ENCODE measurements at regions not wholly inside any gene's neighbourhood (a gene's known extent, or its start where the extent isn't known, plus 50 kb on each side); places are given as distances from the start of the nearest gene placed in this dataset.

DNA sequence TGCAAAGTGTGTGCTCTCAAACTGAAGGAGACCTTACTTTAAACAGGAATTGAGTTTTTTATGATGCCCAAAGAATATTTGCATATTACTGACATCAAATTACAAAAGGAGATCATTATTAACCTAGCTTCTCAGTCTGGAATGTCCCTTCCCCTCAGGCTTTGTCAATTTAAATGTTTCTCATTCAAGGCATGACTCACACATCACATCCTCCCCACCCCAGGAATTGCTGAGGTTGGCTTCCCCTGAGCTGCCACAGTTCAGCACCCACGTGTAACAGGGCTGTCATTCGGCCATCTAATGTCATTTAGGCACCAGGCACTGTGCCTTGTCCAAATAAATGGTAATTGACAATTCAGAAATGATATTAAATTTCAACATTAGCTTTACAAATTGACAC lies 305.9 kb upstream of the MGMT start:
- Histone ChIP-seq H3K4me2 (ENCODE audit: low read length) (no peak overlapping the region), H3K79me2 (ENCODE audit: insufficient read depth, low read length) (no peaks in the 10 kb centered on the region), H3K4me3 (replicated peaks in 1 of 2; ENCODE audit: low read depth in 1 of 2, low read length in 2 of 2) (no peak overlapping the region), H3K9ac (ENCODE audit: low read length) (no peak overlapping the region), H3K4me1 (ENCODE audit: control insufficient read depth in 1 of 2, insufficient read depth in 2 of 2, low read length in 2 of 2) (no peaks in the 10 kb centered on the region), H3K36me3 (ENCODE audit: control insufficient read depth in 1 of 2, insufficient read depth in 2 of 2, low read length in 2 of 2) (no peaks in the 10 kb centered on the region), H3K27ac (ENCODE audit: low read depth, low read length) (no peak overlapping the region), H4K20me1 (ENCODE audit: insufficient read depth) (no peaks in the 10 kb centered on the region), H3K9me3 (ENCODE audit: control insufficient read depth in 1 of 2, insufficient read depth in 1 of 2, low read depth in 1 of 2, low read length in 2 of 2) (peaks cover 0 to 16% of the 10 kb centered on the region in 2 experiments; a peak in 2 of 4 replicates), H3K27me3 (ENCODE audit: insufficient read depth, low read length) (no peaks in the 10 kb centered on the region), H2AFZ (ENCODE audit: low read depth, low read length, poor library complexity, severe bottlenecking) (no peak overlapping the region), H3K9me2 (ENCODE audit: insufficient read depth) (no peaks in the 10 kb centered on the region)
- ChIA-PET POLR2A (no interaction called here), CTCF (no interaction called here), RAD21 (ENCODE audit: low non-redundant PET in 1 of 2, low total read pairs in 2 of 2, uncharacterized antibody in 2 of 2, unreplicated experiment in 2 of 2) (no interaction called here)
- DNase-seq (ENCODE audit: low read depth, low spot score) (no peak), ATAC-seq (no peak)
- no TSS peak for BruUV-seq (replicated peaks)
- TF ChIP-seq ELF1 (IDR thresholded peaks at IDR 0.05; ENCODE audit: borderline replicate concordance, low read depth) (no peak), SP1 (IDR thresholded peaks at IDR 0.05; ENCODE audit: low read depth) (no peak), POLR2A (IDR thresholded peaks at IDR 0.05; ENCODE audit: borderline replicate concordance, extremely low read depth, insufficient read depth, insufficient read length) (no peak), CEBPB (IDR thresholded peaks at IDR 0.05; ENCODE audit: low read depth) (no peak), JUND (IDR thresholded peaks at IDR 0.05) (no peak), SRF (IDR thresholded peaks at IDR 0.05; ENCODE audit: low read depth) (no peak), EZH2 (IDR thresholded peaks at IDR 0.05) (no peak), RAD21 (IDR thresholded peaks at IDR 0.05; ENCODE audit: low read depth) (no peak)
- intact Hi-C loops (cut with micrococcal nuclease): no loop called here

DNA sequence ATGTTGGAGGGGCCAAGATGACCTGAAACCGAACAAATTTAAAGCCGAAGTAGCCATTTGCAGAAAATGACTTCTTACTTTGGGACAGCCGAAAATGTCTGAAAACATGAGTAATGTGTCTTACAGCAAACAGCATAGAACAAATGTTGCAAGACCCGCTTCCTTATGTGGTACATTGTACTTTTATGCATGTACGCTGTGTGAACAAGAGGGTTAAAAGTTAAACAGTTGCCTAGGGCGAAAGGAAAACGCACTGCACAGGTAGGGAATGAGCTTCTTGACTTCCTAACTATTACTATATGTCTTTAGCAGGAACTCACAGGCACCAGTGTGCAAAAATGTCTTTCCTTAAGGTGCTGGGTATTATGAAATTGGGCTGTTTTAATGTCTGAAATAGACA lies 303.5 kb upstream of the MGMT start:
- no TSS peak for BruUV-seq (replicated peaks)
- no peak for TF ChIP-seq JUND (IDR thresholded peaks at IDR 0.05)
- no peak for TF ChIP-seq EZH2phosphoT487 (IDR thresholded peaks at IDR 0.05; ENCODE audit: borderline replicate concordance)
- TF ChIP-seq, protein P1, sequence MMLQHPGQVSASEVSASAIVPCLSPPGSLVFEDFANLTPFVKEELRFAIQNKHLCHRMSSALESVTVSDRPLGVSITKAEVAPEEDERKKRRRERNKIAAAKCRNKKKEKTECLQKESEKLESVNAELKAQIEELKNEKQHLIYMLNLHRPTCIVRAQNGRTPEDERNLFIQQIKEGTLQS (IDR thresholded peaks at IDR 0.05): no peak
- no peak for TF ChIP-seq SIN3A (IDR thresholded peaks at IDR 0.05; ENCODE audit: low read depth)
- TF ChIP-seq CEBPB (IDR thresholded peaks at IDR 0.05; ENCODE audit: low read depth): no peak
- TF ChIP-seq, protein P2, sequence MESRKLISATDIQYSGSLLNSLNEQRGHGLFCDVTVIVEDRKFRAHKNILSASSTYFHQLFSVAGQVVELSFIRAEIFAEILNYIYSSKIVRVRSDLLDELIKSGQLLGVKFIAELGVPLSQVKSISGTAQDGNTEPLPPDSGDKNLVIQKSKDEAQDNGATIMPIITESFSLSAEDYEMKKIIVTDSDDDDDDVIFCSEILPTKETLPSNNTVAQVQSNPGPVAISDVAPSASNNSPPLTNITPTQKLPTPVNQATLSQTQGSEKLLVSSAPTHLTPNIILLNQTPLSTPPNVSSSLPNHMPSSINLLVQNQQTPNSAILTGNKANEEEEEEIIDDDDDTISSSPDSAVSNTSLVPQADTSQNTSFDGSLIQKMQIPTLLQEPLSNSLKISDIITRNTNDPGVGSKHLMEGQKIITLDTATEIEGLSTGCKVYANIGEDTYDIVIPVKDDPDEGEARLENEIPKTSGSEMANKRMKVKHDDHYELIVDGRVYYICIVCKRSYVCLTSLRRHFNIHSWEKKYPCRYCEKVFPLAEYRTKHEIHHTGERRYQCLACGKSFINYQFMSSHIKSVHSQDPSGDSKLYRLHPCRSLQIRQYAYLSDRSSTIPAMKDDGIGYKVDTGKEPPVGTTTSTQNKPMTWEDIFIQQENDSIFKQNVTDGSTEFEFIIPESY (IDR thresholded peaks at IDR 0.05; ENCODE audit: extremely low read depth, insufficient replicate concordance, low read length): no peak
- TF ChIP-seq, protein P3, sequence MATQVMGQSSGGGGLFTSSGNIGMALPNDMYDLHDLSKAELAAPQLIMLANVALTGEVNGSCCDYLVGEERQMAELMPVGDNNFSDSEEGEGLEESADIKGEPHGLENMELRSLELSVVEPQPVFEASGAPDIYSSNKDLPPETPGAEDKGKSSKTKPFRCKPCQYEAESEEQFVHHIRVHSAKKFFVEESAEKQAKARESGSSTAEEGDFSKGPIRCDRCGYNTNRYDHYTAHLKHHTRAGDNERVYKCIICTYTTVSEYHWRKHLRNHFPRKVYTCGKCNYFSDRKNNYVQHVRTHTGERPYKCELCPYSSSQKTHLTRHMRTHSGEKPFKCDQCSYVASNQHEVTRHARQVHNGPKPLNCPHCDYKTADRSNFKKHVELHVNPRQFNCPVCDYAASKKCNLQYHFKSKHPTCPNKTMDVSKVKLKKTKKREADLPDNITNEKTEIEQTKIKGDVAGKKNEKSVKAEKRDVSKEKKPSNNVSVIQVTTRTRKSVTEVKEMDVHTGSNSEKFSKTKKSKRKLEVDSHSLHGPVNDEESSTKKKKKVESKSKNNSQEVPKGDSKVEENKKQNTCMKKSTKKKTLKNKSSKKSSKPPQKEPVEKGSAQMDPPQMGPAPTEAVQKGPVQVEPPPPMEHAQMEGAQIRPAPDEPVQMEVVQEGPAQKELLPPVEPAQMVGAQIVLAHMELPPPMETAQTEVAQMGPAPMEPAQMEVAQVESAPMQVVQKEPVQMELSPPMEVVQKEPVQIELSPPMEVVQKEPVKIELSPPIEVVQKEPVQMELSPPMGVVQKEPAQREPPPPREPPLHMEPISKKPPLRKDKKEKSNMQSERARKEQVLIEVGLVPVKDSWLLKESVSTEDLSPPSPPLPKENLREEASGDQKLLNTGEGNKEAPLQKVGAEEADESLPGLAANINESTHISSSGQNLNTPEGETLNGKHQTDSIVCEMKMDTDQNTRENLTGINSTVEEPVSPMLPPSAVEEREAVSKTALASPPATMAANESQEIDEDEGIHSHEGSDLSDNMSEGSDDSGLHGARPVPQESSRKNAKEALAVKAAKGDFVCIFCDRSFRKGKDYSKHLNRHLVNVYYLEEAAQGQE (IDR thresholded peaks at IDR 0.05; ENCODE audit: low read depth): no peak
- no peak for TF ChIP-seq EGR1 (IDR thresholded peaks at IDR 0.05; ENCODE audit: low read depth)
- no peak for TF ChIP-seq SRF (IDR thresholded peaks at IDR 0.05; ENCODE audit: low read depth)
- TF ChIP-seq TCF7L2 (IDR thresholded peaks at IDR 0.05; ENCODE audit: borderline replicate concordance, extremely low read depth, insufficient read depth, insufficient read length): no peak
- no peak for TF ChIP-seq RAD21 (IDR thresholded peaks at IDR 0.05; ENCODE audit: low read depth)
- TF ChIP-seq POLR2A (IDR thresholded peaks at IDR 0.05; ENCODE audit: borderline replicate concordance, extremely low read depth, insufficient read depth, insufficient read length): no peak
- TF ChIP-seq, protein P4, sequence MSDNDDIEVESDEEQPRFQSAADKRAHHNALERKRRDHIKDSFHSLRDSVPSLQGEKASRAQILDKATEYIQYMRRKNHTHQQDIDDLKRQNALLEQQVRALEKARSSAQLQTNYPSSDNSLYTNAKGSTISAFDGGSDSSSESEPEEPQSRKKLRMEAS (IDR thresholded peaks at IDR 0.05): no peak

More for the DNA sequence above, 303.5 kb upstream of the MGMT start:
- Histone ChIP-seq H3K27ac (ENCODE audit: low read depth, low read length) (no peak overlapping the region), H4K20me1 (ENCODE audit: insufficient read depth) (no peaks in the 10 kb centered on the region), H3K9me3 (ENCODE audit: control insufficient read depth in 1 of 2, insufficient read depth in 1 of 2, low read depth in 1 of 2, low read length in 2 of 2) (peaks cover 0 to 15% of the 10 kb centered on the region in 2 experiments; a peak in 2 of 4 replicates), H3K36me3 (ENCODE audit: control insufficient read depth in 1 of 2, insufficient read depth in 2 of 2, low read length in 2 of 2) (no peaks in the 10 kb centered on the region), H3K9me2 (ENCODE audit: insufficient read depth) (no peaks in the 10 kb centered on the region), H3K9ac (ENCODE audit: low read length) (no peak overlapping the region), H3K4me3 (replicated peaks in 1 of 2; ENCODE audit: low read depth in 1 of 2, low read length in 2 of 2) (no peak overlapping the region), H3K4me1 (ENCODE audit: control insufficient read depth in 1 of 2, insufficient read depth in 2 of 2, low read length in 2 of 2) (no peaks in the 10 kb centered on the region), H2AFZ (ENCODE audit: low read depth, low read length, poor library complexity, severe bottlenecking) (no peak overlapping the region), H3K27me3 (ENCODE audit: insufficient read depth, low read length) (no peaks in the 10 kb centered on the region), H3K4me2 (ENCODE audit: low read length) (no peak overlapping the region), H3K79me2 (ENCODE audit: insufficient read depth, low read length) (no peaks in the 10 kb centered on the region)
- RAD21 ChIA-PET (ENCODE audit: low non-redundant PET in 1 of 2, low total read pairs in 2 of 2, uncharacterized antibody in 2 of 2, unreplicated experiment in 2 of 2): no interaction called here
- CTCF ChIA-PET: no interaction called here
- intact Hi-C loops (cut with micrococcal nuclease): no loop called here
- POLR2A ChIA-PET: no interaction called here
- ATAC-seq (no peak), DNase-seq (ENCODE audit: low read depth, low spot score) (no peak)
